ENCODE measurements at regions not wholly inside any gene's neighbourhood (a gene's known extent, or its start where the extent isn't known, plus 50 kb on each side); places are given as distances from the start of the nearest gene placed in this dataset.

DNA sequence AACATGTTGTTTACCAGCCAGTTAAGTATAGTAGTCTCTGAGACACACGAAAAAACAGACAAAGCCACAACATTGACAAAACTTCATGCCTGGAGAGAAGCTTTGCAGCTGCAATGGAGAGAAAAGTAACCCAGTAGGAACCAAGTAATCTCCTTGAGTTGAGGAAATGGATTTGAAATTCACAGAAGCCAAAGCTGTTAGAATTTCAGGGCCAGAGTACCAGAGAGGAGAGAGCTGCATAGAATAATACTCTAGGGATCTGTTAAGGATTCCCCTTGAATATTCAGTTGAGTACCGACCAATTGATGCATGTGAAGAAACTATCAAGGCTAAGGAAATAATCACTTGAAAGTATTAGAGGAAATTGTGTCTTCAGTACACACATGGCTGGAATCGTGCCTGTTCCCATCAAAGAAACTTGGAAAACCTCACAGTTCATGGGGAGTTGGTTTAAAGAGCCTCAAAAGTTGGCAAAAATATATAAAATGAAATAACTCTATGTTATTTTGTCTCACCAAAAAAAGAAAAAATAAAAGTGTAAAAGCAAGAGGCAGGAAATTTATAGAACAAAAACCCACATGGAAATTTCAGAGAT lies 324.0 kb upstream of the NEGR1 start:
- DNase-seq, result no peak

DNA sequence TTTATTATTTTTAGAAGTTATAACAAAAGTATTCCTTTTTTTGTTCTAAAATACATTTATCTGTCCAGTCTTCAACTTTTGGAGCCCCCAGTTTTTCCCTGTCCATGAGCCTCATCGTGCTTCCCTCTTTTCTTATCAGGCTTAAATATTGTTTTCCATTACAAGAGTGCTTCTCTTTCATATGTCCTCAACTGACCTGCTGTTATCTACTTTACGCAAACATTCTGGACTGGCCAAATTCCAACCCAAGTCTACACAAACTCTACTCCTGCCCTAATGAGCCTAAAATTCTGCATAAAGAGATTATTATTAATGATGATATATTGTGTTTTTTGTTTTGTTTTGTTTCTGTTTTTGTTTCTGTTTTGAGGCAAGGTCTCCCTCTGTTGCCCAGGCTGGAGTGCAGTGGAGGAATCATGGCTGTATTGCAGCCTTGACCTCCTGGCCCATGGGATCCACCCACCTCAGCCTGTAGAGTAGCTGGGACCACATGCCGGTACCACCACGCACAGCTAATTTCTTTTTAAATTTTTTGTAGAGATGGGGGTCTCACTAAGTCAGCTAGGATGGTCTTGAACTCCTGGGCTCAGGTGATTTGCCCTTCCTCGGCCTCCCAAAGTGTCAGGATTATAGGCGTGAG lies 318.8 kb upstream of the NEGR1 start:
- no peak for DNase-seq

- no peak for DNase-seq
These were observed 303.8 kb upstream of the NEGR1 start for GRCh38 chr1:72586023-72586685.

GRCh38 chr1:72579629-72580028 lies 297.3 kb upstream of the NEGR1 start:
- DNase-seq, result no peak

DNA sequence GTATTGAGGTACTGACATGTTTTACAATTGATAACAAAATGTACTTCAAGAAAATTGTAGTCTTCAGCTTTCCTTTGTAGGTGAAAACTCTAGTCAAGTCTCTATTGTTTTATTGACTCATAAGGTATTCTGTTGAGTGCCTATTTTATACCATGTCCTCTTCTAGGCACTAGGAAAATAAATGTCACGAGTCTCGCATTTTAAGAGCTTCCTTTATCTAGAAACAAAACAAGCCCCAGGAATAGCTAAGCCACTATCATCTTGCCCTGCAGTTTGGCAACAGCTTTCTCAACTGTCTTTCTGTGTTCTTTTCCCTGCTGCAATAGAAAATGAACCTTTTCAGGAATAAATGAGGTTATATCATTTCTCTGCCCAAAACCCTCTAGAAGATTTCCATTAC lies 288.5 kb upstream of the NEGR1 start:
- DNase-seq, result no peak

DNA sequence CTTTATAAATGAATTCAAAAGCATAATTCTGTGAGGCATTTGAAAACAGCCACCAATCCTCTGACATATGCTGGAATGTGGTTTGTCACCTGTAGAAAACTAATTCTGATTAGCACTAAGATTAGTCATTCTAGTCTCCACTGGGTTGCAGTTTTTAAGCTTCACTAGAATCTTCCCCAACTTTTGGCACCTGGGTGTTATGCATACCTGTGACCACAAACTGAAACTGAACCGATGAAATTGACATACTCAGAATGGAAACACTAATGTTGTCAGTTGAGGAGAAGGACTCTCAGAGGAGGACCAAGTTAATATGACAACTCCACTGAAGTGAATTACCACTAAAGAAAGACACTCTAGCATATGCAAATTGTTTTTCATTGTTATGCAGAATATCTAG lies 285.8 kb upstream of the NEGR1 start:
- DNase-seq, result no peak

DNA sequence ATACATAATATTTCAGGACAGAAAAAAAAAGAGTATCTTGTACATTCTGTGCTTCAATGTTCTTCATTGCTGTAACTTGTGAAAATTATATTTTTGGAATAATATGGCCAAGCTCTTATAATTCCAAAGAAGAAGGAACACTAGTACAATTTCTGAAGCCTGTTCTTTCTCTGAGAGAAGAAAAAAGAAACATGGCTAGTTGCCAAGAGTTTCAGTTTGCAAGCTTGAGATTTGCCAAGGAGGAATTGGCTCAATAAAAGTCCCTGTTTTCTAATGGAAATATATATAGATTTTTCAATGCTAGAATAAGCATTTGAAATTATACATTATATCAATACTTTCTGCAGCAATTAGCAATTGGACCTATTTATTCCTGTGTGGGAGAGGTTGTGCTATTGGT lies 285.2 kb upstream of the NEGR1 start:
- no peak for DNase-seq

DNA sequence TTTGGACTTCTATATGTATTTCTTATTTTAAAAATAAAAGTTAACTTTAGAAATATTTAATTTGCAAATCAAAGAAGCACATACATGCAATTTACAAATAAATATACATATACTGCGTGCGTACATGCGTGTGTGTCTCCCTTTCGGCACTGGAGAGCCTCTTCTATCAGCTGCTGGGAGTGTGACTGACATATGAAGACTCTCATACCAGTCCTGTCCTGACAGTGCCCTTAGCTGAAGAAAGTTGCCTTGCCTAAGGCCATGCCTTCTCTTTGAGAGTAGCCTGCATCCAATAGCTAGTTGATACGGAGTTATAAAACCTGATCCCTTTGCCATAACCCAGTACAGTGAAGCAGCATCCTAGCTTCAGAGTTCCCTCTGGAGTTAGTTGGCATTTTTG lies 282.4 kb upstream of the NEGR1 start:
- DNase-seq, result no peak

GRCh38 chr1:72557446-72558049 lies 275.2 kb upstream of the NEGR1 start:
- DNase-seq, result peak in 1 of 2 experiments; percentile 20

DNA sequence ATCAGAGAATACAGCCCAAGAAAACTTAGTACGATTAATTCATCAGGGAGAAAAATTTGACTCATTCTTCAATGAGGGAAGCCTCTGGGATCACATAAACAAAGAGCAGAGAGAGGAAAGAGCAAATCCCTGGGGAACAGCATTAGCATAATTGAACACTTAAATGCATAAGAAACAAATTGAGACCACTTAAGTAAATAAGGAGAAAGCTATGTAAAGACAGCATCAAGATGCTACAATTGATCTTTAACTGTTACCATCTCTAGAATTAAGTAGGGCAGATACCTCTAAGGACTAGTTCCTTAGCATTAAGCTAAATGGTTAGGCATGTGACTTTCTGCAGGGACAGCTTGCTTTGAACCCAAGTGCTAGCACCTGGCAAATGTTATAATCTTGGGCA lies 265.1 kb upstream of the NEGR1 start:
- DNase-seq, result peak in 1 of 2 experiments; percentile 25

DNA sequence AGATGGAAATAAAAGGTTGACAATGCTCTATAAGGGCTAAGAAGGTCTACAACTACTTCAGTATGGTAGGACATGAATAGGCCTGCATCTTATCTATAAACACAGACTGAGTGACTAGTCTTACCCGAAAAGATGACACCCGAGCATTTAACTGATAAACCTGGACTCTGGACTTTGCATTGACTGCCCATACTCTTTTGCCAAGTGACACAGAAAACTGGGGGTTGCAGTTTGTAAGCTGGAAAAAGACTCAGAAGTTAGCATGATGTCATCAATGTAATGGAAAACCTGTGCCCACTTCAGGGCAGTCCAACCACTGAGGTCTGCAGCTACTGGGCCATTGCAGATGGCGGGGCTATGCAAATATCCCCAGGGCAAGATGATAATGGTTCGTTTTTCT lies 258.3 kb upstream of the NEGR1 start:
- peak in 1 of 2 experiments; percentile 41 for DNase-seq

DNA sequence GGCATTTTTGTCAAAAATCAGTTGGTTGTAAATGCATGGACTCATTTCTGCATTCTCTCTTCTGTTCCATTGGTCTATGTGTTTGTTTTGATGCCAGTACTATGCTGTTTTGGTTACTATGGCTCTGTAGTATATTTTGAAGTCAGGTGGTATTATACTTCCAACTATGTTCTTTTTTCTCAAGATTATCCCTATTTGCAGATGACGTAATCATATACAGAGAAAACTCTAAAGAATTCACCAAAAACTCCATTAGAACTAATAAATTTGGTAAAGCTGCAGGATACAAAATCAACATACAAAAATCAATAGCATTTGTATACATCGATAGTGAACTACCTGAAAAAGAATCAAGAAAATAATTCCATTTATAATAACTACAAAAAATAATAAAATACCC lies 253.1 kb upstream of the NEGR1 start:
- DNase-seq, result no peak

GRCh38 chr1:72530646-72531045 lies 248.3 kb upstream of the NEGR1 start:
- DNase-seq, result no peak

DNA sequence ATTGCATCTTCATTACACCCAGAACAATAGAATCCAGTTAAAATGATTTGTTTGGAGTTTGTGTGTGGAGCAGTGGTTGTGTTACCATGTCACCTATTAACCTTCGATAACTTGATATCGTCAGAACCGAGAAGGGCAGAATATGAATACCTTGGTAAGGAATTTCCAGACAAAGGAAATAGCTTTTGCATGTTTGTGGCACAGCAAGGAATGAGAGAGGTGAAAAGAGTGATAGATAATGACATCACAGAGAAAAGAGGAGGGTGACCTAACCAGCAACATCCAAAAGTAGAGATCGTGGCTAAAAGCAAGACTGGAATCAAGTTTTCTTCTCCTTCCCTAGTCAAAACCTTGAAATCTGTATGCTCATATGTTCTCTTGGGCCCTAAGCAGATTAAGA lies 244.6 kb upstream of the NEGR1 start:
- DNase-seq, result no peak

GRCh38 chr1:72524021-72524420 lies 241.7 kb upstream of the NEGR1 start:
- no peak for DNase-seq

- DNase-seq, result no peak
These were observed 239.3 kb upstream of the NEGR1 start for GRCh38 chr1:72521659-72522058.

DNA sequence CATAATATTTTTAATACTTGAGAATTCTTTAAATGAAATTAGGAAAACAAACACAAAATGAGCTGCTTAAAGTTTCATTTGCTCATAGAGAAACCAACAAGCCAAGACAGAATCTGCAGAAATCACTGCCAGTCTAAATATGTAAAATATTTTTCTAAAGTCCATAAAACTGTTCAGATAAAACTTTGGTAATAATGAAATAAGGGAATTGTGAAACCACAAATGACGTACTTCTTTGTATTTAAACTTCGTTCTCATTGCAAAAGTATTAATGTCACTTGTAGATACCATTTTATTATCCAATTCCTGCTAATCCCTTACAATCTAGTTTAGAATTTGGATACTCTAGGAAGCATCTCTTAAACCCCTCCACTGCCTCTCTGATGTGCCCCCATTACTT lies 234.5 kb upstream of the NEGR1 start:
- DNase-seq, result no peak

GRCh38 chr1:72516264-72516663 lies 233.9 kb upstream of the NEGR1 start:
- no peak for DNase-seq

GRCh38 chr1:72498371-72498770 lies 216.0 kb upstream of the NEGR1 start:
- no peak for DNase-seq

DNA sequence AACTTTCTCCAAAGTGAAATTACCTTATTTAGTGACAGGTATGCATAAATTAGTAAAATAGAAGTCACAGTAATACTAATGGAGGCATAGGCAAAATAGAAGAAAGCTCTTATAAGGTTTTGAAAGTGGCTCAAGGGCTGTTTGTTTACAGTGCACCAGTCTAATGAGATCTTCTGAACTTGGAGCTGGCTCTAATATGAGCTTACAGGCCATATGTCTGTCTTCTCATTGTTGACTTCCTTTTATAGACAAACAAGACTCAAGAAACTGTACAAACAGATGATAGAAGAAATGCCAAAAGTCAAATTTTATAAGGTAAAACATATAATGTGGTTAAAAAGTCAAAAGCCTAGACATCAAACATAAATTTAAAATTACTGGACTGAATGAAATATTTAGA lies 207.5 kb upstream of the NEGR1 start:
- DNase-seq, result no peak

DNA sequence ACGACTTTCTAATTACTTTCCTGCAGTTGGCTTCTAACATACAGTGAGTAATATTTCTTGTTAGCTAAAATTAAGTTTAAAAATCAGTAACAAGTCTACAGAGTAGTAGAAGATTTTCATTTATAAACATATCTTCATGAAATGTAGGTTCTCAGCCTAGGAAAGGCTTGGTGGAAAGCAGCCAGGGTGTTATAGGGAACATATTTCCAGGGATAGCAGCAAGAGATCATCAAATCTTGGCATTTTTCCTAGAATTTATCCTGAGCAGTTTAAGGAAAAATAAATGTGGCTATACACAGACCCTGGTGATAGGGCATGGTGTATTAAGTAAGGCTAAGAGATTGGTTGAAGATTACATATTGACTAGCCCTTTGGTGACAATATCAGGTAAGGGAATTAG lies 203.5 kb upstream of the NEGR1 start:
- DNase-seq, result no peak

- DNase-seq, result no peak
These were observed 201.6 kb upstream of the NEGR1 start for GRCh38 chr1:72483846-72484357.

DNA sequence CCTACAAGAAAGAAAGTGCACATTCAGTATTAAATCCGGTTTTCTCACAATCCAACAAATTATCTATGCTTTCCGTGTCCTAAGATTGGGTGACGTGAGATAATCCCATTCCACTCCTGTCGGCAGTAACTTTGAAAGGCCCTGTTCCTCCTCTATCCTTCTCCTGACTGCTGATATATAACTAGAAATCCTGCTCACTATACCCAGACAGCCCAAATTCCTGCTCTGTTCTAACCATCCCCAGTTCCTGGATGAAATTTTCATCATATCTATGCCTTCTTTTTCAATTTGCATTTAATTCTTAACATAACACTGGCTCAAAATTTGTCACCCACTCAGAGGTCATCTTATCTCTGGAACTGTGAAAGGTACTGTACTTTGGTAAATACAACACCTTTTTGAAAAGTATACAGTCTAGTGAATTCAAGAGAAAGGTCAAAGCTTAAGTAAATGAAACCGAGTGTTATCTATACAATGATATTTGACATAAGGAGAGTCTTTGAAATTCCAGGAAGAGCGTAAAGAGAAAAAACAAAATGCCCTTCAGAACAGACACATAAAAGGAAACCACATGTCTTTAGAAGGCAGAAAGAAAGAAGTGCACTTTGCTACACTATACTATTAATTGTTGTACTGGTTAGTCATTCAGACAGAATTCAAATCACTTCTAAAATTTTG lies 200.5 kb upstream of the NEGR1 start:
- DNase-seq, result no peak
